Natural killer cell (primary cell): ENCODE measurements at regions not wholly inside any gene's neighbourhood (a gene's known extent, or its start where the extent isn't known, plus 50 kb on each side); places are given as distances from the start of the nearest gene placed in this dataset.

ENCODE experiments used
- ATAC-seq, 3 donors: fragments of 150-1000 bp in 2 of 3; fragments of 200-7000 bp in 1 of 3; cut with Tn5 transposase; 1 replicate in 1 of 3; 2 replicates in 2 of 3; pipeline ENCODE4 v1.10.0; 2021; ENCODE audit warnings: mild to moderate bottlenecking in 2 of 3, moderate library complexity in 2 of 3
- DNase-seq, 2 donors: peaks; one replicate each; pipeline versions ENCODE4 v3.0.0 to v3.0.0-alpha.2; 2013 to 2021; ENCODE audit warnings: mixed read lengths in 1 of 2
- H3K27ac ChIP-seq: one replicate; pipeline ENCODE4 v1.5.1; 2013; ENCODE audit warnings: mild to moderate bottlenecking, low read length
- H3K27me3 ChIP-seq: one replicate; pipeline ENCODE4 v1.6.1; 2013; ENCODE audit warnings: low read length; ENCODE audit not compliant: control insufficient read depth, insufficient read depth
- H3K36me3 ChIP-seq: one replicate; pipeline ENCODE4 v1.6.1; 2013; ENCODE audit warnings: low read length; ENCODE audit not compliant: control insufficient read depth, insufficient read depth
- H3K4me1 ChIP-seq: one replicate; pipeline ENCODE4 v1.6.1; 2013; ENCODE audit warnings: low read length; ENCODE audit not compliant: control insufficient read depth, insufficient read depth
- H3K4me3 ChIP-seq: one replicate; pipeline ENCODE4 v1.5.1; 2013; ENCODE audit warnings: low read length
- H3K9me3 ChIP-seq: one replicate; pipeline ENCODE4 v1.6.1; 2013; ENCODE audit warnings: low read length; ENCODE audit not compliant: control insufficient read depth, insufficient read depth
- H3K27ac Mint-ChIP-seq, 2 donors: one replicate each; pipeline ENCODE4 v1.8.0; 2022; ENCODE audit warnings: mild to moderate bottlenecking in 2 of 2, mixed read lengths in 2 of 2, moderate library complexity in 1 of 2
- H3K27me3 Mint-ChIP-seq, 2 donors: one replicate each; pipeline ENCODE4 v1.8.0; 2022; ENCODE audit warnings: low read depth in 2 of 2, mixed read lengths in 2 of 2
- H3K36me3 Mint-ChIP-seq: one replicate; pipeline ENCODE4 v1.8.0; 2022; ENCODE audit warnings: mixed read lengths
- H3K4me1 Mint-ChIP-seq, 2 donors: one replicate each; pipeline ENCODE4 v1.8.0; 2022; ENCODE audit warnings: mixed read lengths in 2 of 2
- H3K4me3 Mint-ChIP-seq: one replicate; pipeline ENCODE4 v1.8.0; 2022; ENCODE audit warnings: mild to moderate bottlenecking, moderate library complexity, mixed read lengths
- H3K9me3 Mint-ChIP-seq, 2 donors: one replicate each; pipeline ENCODE4 v1.8.0; 2022; ENCODE audit warnings: mixed read lengths in 2 of 2
- CTCF ChIP-seq: fragments of 200-600 bp; IDR thresholded peaks from one replicate; pipeline ENCODE4 v1.8.0; 2022; ENCODE audit warnings: antibody characterized with exemption
- WGBS: methylation state at CpG from one replicate; pipeline ENCODE4 v1.1.7; 2013; ENCODE audit warnings: missing lambda C conversion rate; ENCODE audit not compliant: insufficient coverage; 5-methylcytosine and 5-hydroxymethylcytosine counted together
- intact Hi-C: fragments of 100-400 bp; cut with micrococcal nuclease; formaldehyde crosslinking; loops from one replicate; pipeline ENCODE4 v1.14.2; 2022

DNA sequence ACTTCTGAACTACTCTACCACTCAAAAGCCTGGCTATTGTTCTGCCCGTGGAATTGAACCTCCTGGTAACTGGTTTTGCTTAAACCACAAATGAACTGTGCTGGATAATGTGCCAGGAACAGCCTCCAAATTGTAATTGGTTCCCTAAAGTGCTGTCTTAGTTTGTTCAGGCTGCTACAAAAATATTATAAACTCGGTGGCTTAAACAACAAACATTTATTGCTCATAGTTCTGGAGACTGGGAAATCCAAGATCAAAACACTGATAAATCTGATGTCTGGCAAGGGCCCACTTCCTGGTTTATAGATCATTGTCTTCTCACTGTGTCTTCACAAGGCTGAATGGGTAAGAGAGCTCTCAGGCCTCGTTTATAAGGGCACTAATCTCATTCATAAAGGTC lies 149.2 kb upstream of the NCKAP5 start:
- H3K9me3 ChIP-seq, result no peaks in the 10 kb centered on the region
- Mint-ChIP-seq H3K9me3 (peaks cover 2 to 3% of the 10 kb centered on the region in 2 donors), H3K4me3 (no peak overlapping the region), H3K27ac (no peak overlapping the region), H3K4me1 (no peaks in the 10 kb centered on the region), H3K27me3 (peaks cover 0 to 2% of the 10 kb centered on the region in 2 donors), H3K36me3 (no peaks in the 10 kb centered on the region)
- no peaks in the 10 kb centered on the region for H3K36me3 ChIP-seq
- DNase-seq (no peak), ATAC-seq (no peak)
- WGBS, result 53% methylated on average over 3 of the region's 3 CpGs
- no peak for TF ChIP-seq CTCF
- no peak overlapping the region for H3K4me3 ChIP-seq
- no peaks in the 10 kb centered on the region for H3K27me3 ChIP-seq
- intact Hi-C loops, result no loop called here
- H3K4me1 ChIP-seq, result no peaks in the 10 kb centered on the region
- no peak overlapping the region for H3K27ac ChIP-seq

GRCh38 chr2:133718688-133719201 lies 150.5 kb upstream of the NCKAP5 start:
- DNase-seq, result no peak
- no peak overlapping the region for H3K27ac Mint-ChIP-seq
- no peaks in the 10 kb centered on the region for H3K36me3 Mint-ChIP-seq
- WGBS, result 91% methylated on average over 7 of the region's 7 CpGs
- Histone ChIP-seq H3K36me3 (no peaks in the 10 kb centered on the region), H3K4me1 (no peaks in the 10 kb centered on the region), H3K27me3 (no peaks in the 10 kb centered on the region), H3K4me3 (no peak overlapping the region), H3K9me3 (no peaks in the 10 kb centered on the region), H3K27ac (no peak overlapping the region)
- intact Hi-C loops, result no loop called here
- TF ChIP-seq CTCF, result no peak
- H3K4me1 Mint-ChIP-seq, result no peaks in the 10 kb centered on the region
- H3K27me3 Mint-ChIP-seq, result no peaks in the 10 kb centered on the region
- H3K4me3 Mint-ChIP-seq, result no peak overlapping the region
- ATAC-seq, result no peak
- peaks cover 2% of the 10 kb centered on the region in 2 donors for H3K9me3 Mint-ChIP-seq

GRCh38 chr2:133720429-133720828 lies 152.2 kb upstream of the NCKAP5 start:
- H3K27ac Mint-ChIP-seq, result no peak overlapping the region
- H3K9me3 Mint-ChIP-seq, result peaks cover 2% of the 10 kb centered on the region in 2 donors
- ATAC-seq (no peak), DNase-seq (no peak)
- H3K36me3 ChIP-seq, result no peaks in the 10 kb centered on the region
- no peak for TF ChIP-seq CTCF
- WGBS, result 88% methylated on average over 1 of the region's 2 CpGs
- no peaks in the 10 kb centered on the region for H3K27me3 ChIP-seq
- no peak overlapping the region for H3K27ac ChIP-seq
- H3K4me1 Mint-ChIP-seq, result no peaks in the 10 kb centered on the region
- intact Hi-C loops, result no loop called here
- no peaks in the 10 kb centered on the region for H3K36me3 Mint-ChIP-seq
- H3K4me1 ChIP-seq, result no peaks in the 10 kb centered on the region
- no peak overlapping the region for H3K4me3 Mint-ChIP-seq
- no peak overlapping the region for H3K4me3 ChIP-seq
- no peaks in the 10 kb centered on the region for H3K9me3 ChIP-seq
- no peaks in the 10 kb centered on the region for H3K27me3 Mint-ChIP-seq

DNA sequence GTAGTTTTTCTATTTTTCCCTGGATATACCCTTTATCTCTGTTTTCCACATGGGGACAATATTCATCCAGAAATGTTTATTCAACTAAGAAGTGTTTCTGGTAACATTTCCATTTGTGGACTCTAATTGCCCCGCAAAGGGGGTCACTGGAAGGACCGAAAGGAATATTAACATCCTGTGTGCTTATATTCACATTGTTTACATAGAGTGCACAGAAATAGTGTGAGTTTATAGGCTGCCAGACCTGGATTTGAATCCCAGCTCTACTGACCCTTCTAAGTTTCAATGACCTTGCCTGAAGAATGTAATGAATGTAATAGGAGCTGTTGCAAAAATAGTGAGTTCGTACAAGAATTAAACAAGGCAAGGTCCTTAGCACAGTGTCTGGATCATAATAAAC lies 152.9 kb upstream of the NCKAP5 start:
- Histone ChIP-seq H3K27me3 (no peaks in the 10 kb centered on the region), H3K4me1 (no peaks in the 10 kb centered on the region), H3K9me3 (no peaks in the 10 kb centered on the region), H3K36me3 (no peaks in the 10 kb centered on the region), H3K27ac (no peak overlapping the region), H3K4me3 (no peak overlapping the region)
- TF ChIP-seq CTCF, result no peak
- H3K4me3 Mint-ChIP-seq, result no peak overlapping the region
- 87% methylated on average over 2 of the region's 3 CpGs for WGBS
- no peaks in the 10 kb centered on the region for H3K27me3 Mint-ChIP-seq
- H3K4me1 Mint-ChIP-seq, result no peaks in the 10 kb centered on the region
- ATAC-seq, result no peak
- no peaks in the 10 kb centered on the region for H3K36me3 Mint-ChIP-seq
- no peak overlapping the region for H3K27ac Mint-ChIP-seq
- H3K9me3 Mint-ChIP-seq, result peaks cover 0 to 2% of the 10 kb centered on the region in 2 donors
- intact Hi-C loops, result no loop called here
- DNase-seq, result no peak
